ENCODE measurements at regions not wholly inside any gene's neighbourhood (a gene's known extent, or its start where the extent isn't known, plus 50 kb on each side); places are given as distances from the start of the nearest gene placed in this dataset.

- no peak overlapping the region for H3K4me3 ChIP-seq (replicated peaks; ENCODE audit: insufficient read depth, low read length)
- no peak for DNase-seq (ENCODE audit: low read depth in 1 of 2, low spot score in 1 of 2)
- TF ChIP-seq POLR2AphosphoS5 (IDR thresholded peaks at IDR 0.05; ENCODE audit: low read depth): no peak
- no peak for TF ChIP-seq GABPA (IDR thresholded peaks at IDR 0.05; ENCODE audit: low read depth)
- TF ChIP-seq CTCF (IDR thresholded peaks at IDR 0.05; ENCODE audit: insufficient read depth, low read length): no peak
- TF ChIP-seq SPI1 (IDR thresholded peaks at IDR 0.05; ENCODE audit: borderline replicate concordance, low read depth): no peak
- no peak for TF ChIP-seq REST (IDR thresholded peaks at IDR 0.05; ENCODE audit: insufficient replicate concordance, low read depth)
- no peaks in the 10 kb centered on the region for H3K27me3 ChIP-seq (ENCODE audit: insufficient read depth, poor library complexity, severe bottlenecking)
- H3K27ac ChIP-seq (replicated peaks): no peak overlapping the region
Observed at GRCh38 chr12:61487728-61488127, 772.5 kb upstream of the USP15 start.

GRCh38 chr12:61490526-61491498 lies 769.4 kb upstream of the USP15 start:
- TF ChIP-seq CTCF (IDR thresholded peaks at IDR 0.05; ENCODE audit: insufficient read depth, low read length): no peak
- no peak for TF ChIP-seq REST (IDR thresholded peaks at IDR 0.05; ENCODE audit: insufficient replicate concordance, low read depth)
- no peak for TF ChIP-seq SPI1 (IDR thresholded peaks at IDR 0.05; ENCODE audit: borderline replicate concordance, low read depth)
- TF ChIP-seq POLR2AphosphoS5 (IDR thresholded peaks at IDR 0.05; ENCODE audit: low read depth): no peak
- TF ChIP-seq GABPA (IDR thresholded peaks at IDR 0.05; ENCODE audit: low read depth): no peak
- no peaks in the 10 kb centered on the region for H3K27me3 ChIP-seq (ENCODE audit: insufficient read depth, poor library complexity, severe bottlenecking)
- DNase-seq (ENCODE audit: low read depth in 1 of 2, low spot score in 1 of 2): no peak
- no peak overlapping the region for H3K27ac ChIP-seq (replicated peaks)
- no peak overlapping the region for H3K4me3 ChIP-seq (replicated peaks; ENCODE audit: insufficient read depth, low read length)

GRCh38 chr12:61502179-61502578 lies 758.0 kb upstream of the USP15 start:
- H3K4me3 ChIP-seq (replicated peaks; ENCODE audit: insufficient read depth, low read length): no peak overlapping the region
- no peak overlapping the region for H3K27ac ChIP-seq (replicated peaks)
- DNase-seq (ENCODE audit: low read depth in 1 of 2, low spot score in 1 of 2): no peak
- no peak for TF ChIP-seq REST (IDR thresholded peaks at IDR 0.05; ENCODE audit: insufficient replicate concordance, low read depth)
- no peak for TF ChIP-seq POLR2AphosphoS5 (IDR thresholded peaks at IDR 0.05; ENCODE audit: low read depth)
- no peaks in the 10 kb centered on the region for H3K27me3 ChIP-seq (ENCODE audit: insufficient read depth, poor library complexity, severe bottlenecking)
